ENCODE measurements at regions not wholly inside any gene's neighbourhood (a gene's known extent, or its start where the extent isn't known, plus 50 kb on each side); places are given as distances from the start of the nearest gene placed in this dataset.

DNA sequence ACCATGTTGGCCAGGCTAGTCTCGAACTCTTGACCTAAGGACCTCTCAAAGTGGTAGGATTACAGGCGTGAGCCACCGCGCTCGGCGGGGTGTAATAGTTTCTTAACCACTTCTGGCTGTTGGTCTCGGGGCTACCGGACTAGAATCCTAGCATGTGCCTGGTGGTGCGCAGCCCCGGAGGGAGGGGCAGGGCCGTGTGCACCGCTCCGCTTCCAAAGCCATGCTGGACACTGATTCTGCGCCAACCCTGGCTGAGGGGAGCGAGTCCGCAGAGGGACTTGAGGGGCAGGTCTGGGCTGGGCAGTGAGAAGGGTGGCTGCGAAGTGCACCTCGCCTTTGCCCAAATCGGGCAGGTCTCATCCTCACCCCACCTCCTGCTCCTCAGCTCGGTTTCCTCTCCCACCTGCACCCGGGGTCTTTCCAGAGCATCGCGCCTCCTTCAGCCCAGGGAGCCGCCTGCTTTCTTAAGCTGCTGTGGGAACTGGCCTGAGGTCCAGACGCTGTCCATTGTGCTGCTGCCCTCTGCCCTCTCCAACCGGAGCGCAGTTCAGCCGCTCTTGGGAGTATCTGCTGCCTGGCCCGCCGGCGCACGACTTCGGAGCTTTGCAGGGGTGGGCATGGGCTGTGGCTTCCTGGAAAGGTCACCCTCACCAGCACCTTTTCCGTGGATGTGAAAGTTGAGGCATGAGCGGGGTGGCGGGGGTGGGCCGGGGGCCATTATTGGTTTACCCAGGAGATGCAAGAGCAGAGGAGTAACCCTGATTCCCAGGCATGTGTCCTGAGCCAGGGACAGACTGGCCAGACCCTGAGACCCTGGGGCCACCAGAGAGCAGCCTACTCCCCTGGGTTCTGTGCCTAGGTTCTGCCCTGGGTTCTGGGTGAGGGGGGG lies 422.6 kb upstream of the NUPR2 start:
- no peaks in the 10 kb centered on the region for H3K4me1 ChIP-seq (replicated peaks; ENCODE audit: insufficient read depth)
- no peaks in the 10 kb centered on the region for H3K36me3 ChIP-seq (ENCODE audit: low read depth)
- no peak overlapping the region for H3K27ac ChIP-seq
- H3K9me3 ChIP-seq (ENCODE audit: insufficient read depth, low read depth) = no peaks in the 10 kb centered on the region; the same call in 1 of the 2 replicates
- no peaks in the 10 kb centered on the region for H3K9me2 ChIP-seq (ENCODE audit: insufficient read depth)
- TF ChIP-seq, protein P1, sequence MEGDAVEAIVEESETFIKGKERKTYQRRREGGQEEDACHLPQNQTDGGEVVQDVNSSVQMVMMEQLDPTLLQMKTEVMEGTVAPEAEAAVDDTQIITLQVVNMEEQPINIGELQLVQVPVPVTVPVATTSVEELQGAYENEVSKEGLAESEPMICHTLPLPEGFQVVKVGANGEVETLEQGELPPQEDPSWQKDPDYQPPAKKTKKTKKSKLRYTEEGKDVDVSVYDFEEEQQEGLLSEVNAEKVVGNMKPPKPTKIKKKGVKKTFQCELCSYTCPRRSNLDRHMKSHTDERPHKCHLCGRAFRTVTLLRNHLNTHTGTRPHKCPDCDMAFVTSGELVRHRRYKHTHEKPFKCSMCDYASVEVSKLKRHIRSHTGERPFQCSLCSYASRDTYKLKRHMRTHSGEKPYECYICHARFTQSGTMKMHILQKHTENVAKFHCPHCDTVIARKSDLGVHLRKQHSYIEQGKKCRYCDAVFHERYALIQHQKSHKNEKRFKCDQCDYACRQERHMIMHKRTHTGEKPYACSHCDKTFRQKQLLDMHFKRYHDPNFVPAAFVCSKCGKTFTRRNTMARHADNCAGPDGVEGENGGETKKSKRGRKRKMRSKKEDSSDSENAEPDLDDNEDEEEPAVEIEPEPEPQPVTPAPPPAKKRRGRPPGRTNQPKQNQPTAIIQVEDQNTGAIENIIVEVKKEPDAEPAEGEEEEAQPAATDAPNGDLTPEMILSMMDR (conservative IDR thresholded peaks at IDR 0.05) = no peak
- no peak for TF ChIP-seq EZH2 (IDR thresholded peaks at IDR 0.05; ENCODE audit: low read depth)
- H3K27me3 ChIP-seq (ENCODE audit: insufficient read depth, low read depth) = no peaks in the 10 kb centered on the region
- CTCF ChIA-PET = no interaction called here
- no peaks in the 10 kb centered on the region for H3F3A ChIP-seq (ENCODE audit: insufficient read depth, low read depth)
- POLR2A ChIA-PET (ENCODE audit: unreplicated experiment) = no interaction called here
- no peak overlapping the region for H3K4me2 ChIP-seq
- no peaks in the 10 kb centered on the region for H3K79me2 ChIP-seq (ENCODE audit: low read depth)
- H2AFZ ChIP-seq = no peak overlapping the region
- DNase-seq = no peak
- intact Hi-C loops (cut with micrococcal nuclease; ENCODE audit: unreplicated experiment) = no loop called here
- BruUV-seq (replicated peaks) = no TSS peak
- H3K4me3 ChIP-seq = no peak overlapping the region
- H4K20me1 ChIP-seq (ENCODE audit: insufficient read depth) = no peaks in the 10 kb centered on the region

DNA sequence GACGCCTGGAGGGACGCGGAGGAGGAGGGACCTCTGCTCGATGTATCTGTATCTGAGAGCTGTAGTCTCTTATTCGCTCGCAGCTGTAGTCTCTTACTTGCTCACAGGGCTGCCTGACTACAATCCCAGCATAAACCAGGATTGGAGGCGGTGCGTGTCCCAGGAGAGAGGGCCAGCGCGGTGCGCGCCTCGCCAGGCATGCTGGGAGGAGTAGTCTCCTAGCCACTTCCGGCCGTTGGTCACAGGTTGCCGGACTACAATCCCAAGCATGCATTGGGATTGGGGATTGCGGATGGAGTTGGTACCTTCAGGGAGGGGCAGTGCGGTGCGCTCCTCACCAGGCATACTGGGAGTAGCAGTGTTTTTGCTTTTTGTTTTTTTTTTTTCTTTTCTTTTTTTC lies 421.7 kb upstream of the NUPR2 start:
- Histone ChIP-seq H3K9me3 (ENCODE audit: insufficient read depth, low read depth) (no peaks in the 10 kb centered on the region; the same call in 1 of the 2 replicates), H3K4me2 (no peak overlapping the region), H3K79me2 (ENCODE audit: low read depth) (no peaks in the 10 kb centered on the region), H2AFZ (no peak overlapping the region; the same call in 1 of the 2 replicates), H3K27me3 (ENCODE audit: insufficient read depth, low read depth) (no peaks in the 10 kb centered on the region), H3F3A (ENCODE audit: insufficient read depth, low read depth) (no peaks in the 10 kb centered on the region), H3K36me3 (ENCODE audit: low read depth) (no peaks in the 10 kb centered on the region), H3K4me3 (no peak overlapping the region), H3K27ac (no peak overlapping the region), H3K4me1 (replicated peaks; ENCODE audit: insufficient read depth) (no peaks in the 10 kb centered on the region), H3K9me2 (ENCODE audit: insufficient read depth) (no peaks in the 10 kb centered on the region), H4K20me1 (ENCODE audit: insufficient read depth) (no peaks in the 10 kb centered on the region)
- TF ChIP-seq, protein P1 (conservative IDR thresholded peaks at IDR 0.05) = no peak
- TF ChIP-seq EZH2 (IDR thresholded peaks at IDR 0.05; ENCODE audit: low read depth) = no peak
- DNase-seq = no peak
- intact Hi-C loops (cut with micrococcal nuclease; ENCODE audit: unreplicated experiment) = no loop called here
- ChIA-PET CTCF (no interaction called here), POLR2A (ENCODE audit: unreplicated experiment) (no interaction called here)
- no TSS peak for BruUV-seq (replicated peaks)

DNA sequence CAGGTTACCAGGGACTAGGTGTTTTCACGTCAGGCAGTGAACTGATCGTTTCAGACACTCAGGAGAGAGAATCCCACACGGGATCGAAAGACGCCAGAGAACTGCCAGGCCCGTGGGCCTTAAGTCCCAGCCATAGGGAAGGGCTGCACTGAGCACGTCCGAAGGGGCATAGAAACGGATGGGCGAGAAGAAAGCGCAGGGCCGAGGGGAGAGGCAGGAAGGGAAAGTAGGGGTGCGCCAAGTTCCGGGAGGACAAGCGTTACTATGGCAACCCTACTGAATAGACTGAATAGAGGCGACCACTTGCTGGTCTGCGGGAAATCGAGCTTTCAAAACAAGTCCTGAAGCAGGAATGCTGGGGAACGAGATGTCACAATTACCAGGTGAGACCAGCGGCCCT lies 421.3 kb upstream of the NUPR2 start:
- H3K4me1 ChIP-seq (replicated peaks; ENCODE audit: insufficient read depth) = no peaks in the 10 kb centered on the region
- no peak for DNase-seq
- no peak overlapping the region for H3K27ac ChIP-seq
- no peak overlapping the region for H3K4me3 ChIP-seq
- no peaks in the 10 kb centered on the region for H4K20me1 ChIP-seq (ENCODE audit: insufficient read depth)
- H3K27me3 ChIP-seq (ENCODE audit: insufficient read depth, low read depth) = no peaks in the 10 kb centered on the region
- intact Hi-C loops (cut with micrococcal nuclease; ENCODE audit: unreplicated experiment) = no loop called here
- H3F3A ChIP-seq (ENCODE audit: insufficient read depth, low read depth) = no peaks in the 10 kb centered on the region
- no TSS peak for BruUV-seq (replicated peaks)
- ChIA-PET CTCF (interaction anchor here (0.6 kb wide), 1 partner anchor 772 kb away, joined by 4 read pairs; no protein-coding TSS in a partner anchor), POLR2A (ENCODE audit: unreplicated experiment) (no interaction called here)
- no peaks in the 10 kb centered on the region for H3K36me3 ChIP-seq (ENCODE audit: low read depth)
- H3K4me2 ChIP-seq = no peak overlapping the region
- H3K9me3 ChIP-seq (ENCODE audit: insufficient read depth, low read depth) = no peaks in the 10 kb centered on the region; the same call in 1 of the 2 replicates
- H3K79me2 ChIP-seq (ENCODE audit: low read depth) = no peaks in the 10 kb centered on the region
- H2AFZ ChIP-seq = no peak overlapping the region
- TF ChIP-seq, protein P1 (conservative IDR thresholded peaks at IDR 0.05) = no peak
- TF ChIP-seq EZH2 (IDR thresholded peaks at IDR 0.05; ENCODE audit: low read depth) = no peak
- no peaks in the 10 kb centered on the region for H3K9me2 ChIP-seq (ENCODE audit: insufficient read depth)

All from PC-9 (cell line).